GM19043 (cell line): ENCODE measurements at regions not wholly inside any gene's neighbourhood (a gene's known extent, or its start where the extent isn't known, plus 50 kb on each side); places are given as distances from the start of the nearest gene placed in this dataset.

Experiments used
- ATAC-seq: cut with Tn5 transposase; IDR thresholded peaks from one replicate; pipeline ENCODE4 v1.9.1; 2021; ENCODE audit warnings: low read depth; ENCODE audit not compliant: unreplicated experiment

- ATAC-seq: no peak
Measured at GRCh38 chr2:176658708-176659107, 389.5 kb downstream of the MTX2 start.

GRCh38 chr2:176662753-176663152 is 393.5 kb downstream of the MTX2 start:
- no peak for ATAC-seq

- ATAC-seq: no peak
Measured at GRCh38 chr2:176664478-176664877, 395.2 kb downstream of the MTX2 start.

- ATAC-seq: no peak
Measured at GRCh38 chr2:176665086-176665485, 395.8 kb downstream of the MTX2 start.

- no peak for ATAC-seq
Measured at GRCh38 chr2:176668912-176669311, 399.7 kb downstream of the MTX2 start.

- ATAC-seq: no peak
Measured at GRCh38 chr2:176669398-176670174, 400.3 kb downstream of the MTX2 start.

GRCh38 chr2:176675271-176675949 is 406.2 kb downstream of the MTX2 start:
- no peak for ATAC-seq

GRCh38 chr2:176677746-176678265 is 408.6 kb downstream of the MTX2 start:
- no peak for ATAC-seq

GRCh38 chr2:176678571-176678970 is 409.3 kb downstream of the MTX2 start:
- ATAC-seq: no peak

GRCh38 chr2:176679061-176679669 is 409.9 kb downstream of the MTX2 start:
- no peak for ATAC-seq

GRCh38 chr2:176680916-176681516 is 411.8 kb downstream of the MTX2 start:
- ATAC-seq: no peak

GRCh38 chr2:176681584-176682115 is 412.4 kb downstream of the MTX2 start:
- no peak for ATAC-seq

- ATAC-seq: no peak
Measured at GRCh38 chr2:176682278-176682677, 413.0 kb downstream of the MTX2 start.

GRCh38 chr2:176683618-176684111 is 414.4 kb downstream of the MTX2 start:
- no peak for ATAC-seq

- no peak for ATAC-seq
Measured at GRCh38 chr2:176685908-176686307, 416.7 kb downstream of the MTX2 start.

- no peak for ATAC-seq
Measured at GRCh38 chr2:176686328-176686727, 417.1 kb downstream of the MTX2 start.

- no peak for ATAC-seq
Measured at GRCh38 chr2:176687342-176687741, 418.1 kb downstream of the MTX2 start.

- ATAC-seq: no peak
Measured at GRCh38 chr2:176687944-176688343, 418.7 kb downstream of the MTX2 start.

GRCh38 chr2:176689711-176690110 is 420.5 kb downstream of the MTX2 start:
- no peak for ATAC-seq

GRCh38 chr2:176691471-176691870 is 422.2 kb downstream of the MTX2 start:
- ATAC-seq: no peak

- no peak for ATAC-seq
Measured at GRCh38 chr2:176692533-176692932, 423.3 kb downstream of the MTX2 start.
